ENCODE measurements at regions not wholly inside any gene's neighbourhood (a gene's known extent, or its start where the extent isn't known, plus 50 kb on each side); places are given as distances from the start of the nearest gene placed in this dataset.
A peak's percentile ranks its signal among the peaks of the same experiment; 100 is the strongest.

DNA sequence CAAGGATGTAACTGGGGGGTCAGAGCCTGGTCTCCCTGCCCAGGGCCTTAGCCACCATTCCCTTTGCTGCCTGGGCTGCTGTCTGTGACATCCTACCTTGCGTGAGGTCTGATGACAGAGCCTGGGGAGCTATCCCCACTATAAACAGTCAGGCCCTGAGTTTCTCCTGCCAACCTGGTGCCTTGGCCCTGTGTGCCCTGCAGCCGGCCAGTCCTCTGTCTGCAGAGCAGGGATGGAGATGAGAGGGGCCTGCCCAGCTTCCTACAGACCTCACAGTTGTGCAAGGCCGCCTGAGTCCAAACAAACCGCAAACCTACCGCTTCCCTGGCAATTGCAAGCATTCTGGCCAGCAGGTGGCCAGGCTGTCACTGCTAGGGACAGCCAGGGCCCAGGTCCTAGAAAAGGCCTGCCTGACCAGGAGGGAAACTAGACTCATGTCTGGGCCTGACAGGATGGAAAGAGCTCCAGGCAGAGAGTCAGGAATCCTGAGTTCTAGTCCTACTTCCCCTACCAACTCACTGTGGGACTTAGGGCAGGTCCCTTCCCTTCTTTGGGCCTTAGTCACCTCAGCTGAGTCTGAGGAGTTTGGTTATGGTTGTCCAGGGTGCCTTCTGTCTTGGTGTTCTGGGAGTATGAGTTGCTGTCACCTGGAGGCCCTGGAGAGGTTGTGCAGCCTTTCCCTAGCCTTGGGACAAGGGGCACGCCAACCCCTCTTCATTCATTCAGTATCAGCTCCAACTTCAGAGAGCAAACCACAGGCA lies 86.2 kb downstream of the VEGFA start (continued):
- TF ChIP-seq, protein P1, sequence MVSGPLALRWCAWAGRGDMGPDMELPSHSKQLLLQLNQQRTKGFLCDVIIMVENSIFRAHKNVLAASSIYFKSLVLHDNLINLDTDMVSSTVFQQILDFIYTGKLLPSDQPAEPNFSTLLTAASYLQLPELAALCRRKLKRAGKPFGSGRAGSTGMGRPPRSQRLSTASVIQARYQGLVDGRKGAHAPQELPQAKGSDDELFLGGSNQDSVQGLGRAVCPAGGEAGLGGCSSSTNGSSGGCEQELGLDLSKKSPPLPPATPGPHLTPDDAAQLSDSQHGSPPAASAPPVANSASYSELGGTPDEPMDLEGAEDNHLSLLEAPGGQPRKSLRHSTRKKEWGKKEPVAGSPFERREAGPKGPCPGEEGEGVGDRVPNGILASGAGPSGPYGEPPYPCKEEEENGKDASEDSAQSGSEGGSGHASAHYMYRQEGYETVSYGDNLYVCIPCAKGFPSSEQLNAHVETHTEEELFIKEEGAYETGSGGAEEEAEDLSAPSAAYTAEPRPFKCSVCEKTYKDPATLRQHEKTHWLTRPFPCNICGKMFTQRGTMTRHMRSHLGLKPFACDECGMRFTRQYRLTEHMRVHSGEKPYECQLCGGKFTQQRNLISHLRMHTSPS (CRISPR knock-in tag; IDR thresholded peaks at IDR 0.05; ENCODE audit: low read depth), result peak; percentile 89; the same call in 1 of the 2 replicates
- 0 out of 2 replicates have a peak, but pooled peaks have one; percentile 3 for TF ChIP-seq ZNF629 (CRISPR knock-in tag; conservative IDR thresholded peaks at IDR 0.05)
- TF ChIP-seq, protein P2, sequence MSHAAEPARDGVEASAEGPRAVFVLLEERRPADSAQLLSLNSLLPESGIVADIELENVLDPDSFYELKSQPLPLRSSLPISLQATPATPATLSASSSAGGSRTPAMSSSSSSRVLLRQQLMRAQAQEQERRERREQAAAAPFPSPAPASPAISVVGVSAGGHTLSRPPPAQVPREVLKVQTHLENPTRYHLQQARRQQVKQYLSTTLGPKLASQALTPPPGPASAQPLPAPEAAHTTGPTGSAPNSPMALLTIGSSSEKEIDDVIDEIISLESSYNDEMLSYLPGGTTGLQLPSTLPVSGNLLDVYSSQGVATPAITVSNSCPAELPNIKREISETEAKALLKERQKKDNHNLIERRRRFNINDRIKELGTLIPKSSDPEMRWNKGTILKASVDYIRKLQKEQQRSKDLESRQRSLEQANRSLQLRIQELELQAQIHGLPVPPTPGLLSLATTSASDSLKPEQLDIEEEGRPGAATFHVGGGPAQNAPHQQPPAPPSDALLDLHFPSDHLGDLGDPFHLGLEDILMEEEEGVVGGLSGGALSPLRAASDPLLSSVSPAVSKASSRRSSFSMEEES (CRISPR knock-in tag; IDR thresholded peaks at IDR 0.05), result 0 out of 2 replicates have a peak, but pooled peaks have one; percentile 50
- no peak for TF ChIP-seq NONO (IDR thresholded peaks at IDR 0.05)
- TF ChIP-seq NONO (CRISPR knock-in tag; conservative IDR thresholded peaks at IDR 0.05), result peak; percentile 78
- peak; percentile 83 for TF ChIP-seq RXRA (CRISPR knock-in tag; IDR thresholded peaks at IDR 0.05)
- TF ChIP-seq CEBPB (IDR thresholded peaks at IDR 0.05; ENCODE audit: borderline replicate concordance, low read depth, low read length), result peak; percentile 96
- TF ChIP-seq BRCA1 (CRISPR knock-in tag; IDR thresholded peaks at IDR 0.05), result no peak
- peak; percentile 83 for TF ChIP-seq BCL6 (CRISPR knock-in tag; IDR thresholded peaks at IDR 0.05)
- TF ChIP-seq CHD2 (IDR thresholded peaks at IDR 0.05; ENCODE audit: low read depth, low read length), result 0 out of 2 replicates have a peak, but pooled peaks have one; percentile 28
- peak; percentile 59 for TF ChIP-seq FOSL2 (CRISPR knock-in tag; IDR thresholded peaks at IDR 0.05)
- TF ChIP-seq, protein P3, sequence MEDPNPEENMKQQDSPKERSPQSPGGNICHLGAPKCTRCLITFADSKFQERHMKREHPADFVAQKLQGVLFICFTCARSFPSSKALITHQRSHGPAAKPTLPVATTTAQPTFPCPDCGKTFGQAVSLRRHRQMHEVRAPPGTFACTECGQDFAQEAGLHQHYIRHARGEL (CRISPR knock-in tag; IDR thresholded peaks at IDR 0.05), result no peak
- no peak for TF ChIP-seq MNT (IDR thresholded peaks at IDR 0.05)
- no peak for TF ChIP-seq PCBP2 (optimal IDR thresholded peaks at IDR 0.05; ENCODE audit: low read depth, low read length, poor library complexity, severe bottlenecking)
- peak; percentile 85; the same call in 1 of the 2 replicates for TF ChIP-seq ZNF124 (CRISPR knock-in tag; IDR thresholded peaks at IDR 0.05)
- TF ChIP-seq, protein P4, sequence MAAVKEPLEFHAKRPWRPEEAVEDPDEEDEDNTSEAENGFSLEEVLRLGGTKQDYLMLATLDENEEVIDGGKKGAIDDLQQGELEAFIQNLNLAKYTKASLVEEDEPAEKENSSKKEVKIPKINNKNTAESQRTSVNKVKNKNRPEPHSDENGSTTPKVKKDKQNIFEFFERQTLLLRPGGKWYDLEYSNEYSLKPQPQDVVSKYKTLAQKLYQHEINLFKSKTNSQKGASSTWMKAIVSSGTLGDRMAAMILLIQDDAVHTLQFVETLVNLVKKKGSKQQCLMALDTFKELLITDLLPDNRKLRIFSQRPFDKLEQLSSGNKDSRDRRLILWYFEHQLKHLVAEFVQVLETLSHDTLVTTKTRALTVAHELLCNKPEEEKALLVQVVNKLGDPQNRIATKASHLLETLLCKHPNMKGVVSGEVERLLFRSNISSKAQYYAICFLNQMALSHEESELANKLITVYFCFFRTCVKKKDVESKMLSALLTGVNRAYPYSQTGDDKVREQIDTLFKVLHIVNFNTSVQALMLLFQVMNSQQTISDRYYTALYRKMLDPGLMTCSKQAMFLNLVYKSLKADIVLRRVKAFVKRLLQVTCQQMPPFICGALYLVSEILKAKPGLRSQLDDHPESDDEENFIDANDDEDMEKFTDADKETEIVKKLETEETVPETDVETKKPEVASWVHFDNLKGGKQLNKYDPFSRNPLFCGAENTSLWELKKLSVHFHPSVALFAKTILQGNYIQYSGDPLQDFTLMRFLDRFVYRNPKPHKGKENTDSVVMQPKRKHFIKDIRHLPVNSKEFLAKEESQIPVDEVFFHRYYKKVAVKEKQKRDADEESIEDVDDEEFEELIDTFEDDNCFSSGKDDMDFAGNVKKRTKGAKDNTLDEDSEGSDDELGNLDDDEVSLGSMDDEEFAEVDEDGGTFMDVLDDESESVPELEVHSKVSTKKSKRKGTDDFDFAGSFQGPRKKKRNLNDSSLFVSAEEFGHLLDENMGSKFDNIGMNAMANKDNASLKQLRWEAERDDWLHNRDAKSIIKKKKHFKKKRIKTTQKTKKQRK (IDR thresholded peaks at IDR 0.05; ENCODE audit: low read length), result no peak
- TF ChIP-seq, protein P5, sequence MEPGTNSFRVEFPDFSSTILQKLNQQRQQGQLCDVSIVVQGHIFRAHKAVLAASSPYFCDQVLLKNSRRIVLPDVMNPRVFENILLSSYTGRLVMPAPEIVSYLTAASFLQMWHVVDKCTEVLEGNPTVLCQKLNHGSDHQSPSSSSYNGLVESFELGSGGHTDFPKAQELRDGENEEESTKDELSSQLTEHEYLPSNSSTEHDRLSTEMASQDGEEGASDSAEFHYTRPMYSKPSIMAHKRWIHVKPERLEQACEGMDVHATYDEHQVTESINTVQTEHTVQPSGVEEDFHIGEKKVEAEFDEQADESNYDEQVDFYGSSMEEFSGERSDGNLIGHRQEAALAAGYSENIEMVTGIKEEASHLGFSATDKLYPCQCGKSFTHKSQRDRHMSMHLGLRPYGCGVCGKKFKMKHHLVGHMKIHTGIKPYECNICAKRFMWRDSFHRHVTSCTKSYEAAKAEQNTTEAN (CRISPR knock-in tag; conservative IDR thresholded peaks at IDR 0.05), result peak; percentile 80
- TF ChIP-seq ZNF275 (CRISPR knock-in tag; IDR thresholded peaks at IDR 0.05; ENCODE audit: borderline replicate concordance), result no peak
